ENCODE measurements at regions not wholly inside any gene's neighbourhood (a gene's known extent, or its start where the extent isn't known, plus 50 kb on each side); places are given as distances from the start of the nearest gene placed in this dataset.
"Not testable (repeated sequence)": the region's sequence is repeated elsewhere in the genome, so short reads cannot be mapped to it uniquely, and the experiment has no call there.

GRCh38 chr10:121326905-121327304 is 271.3 kb downstream of the FGFR2 start:
- no peaks in the 10 kb centered on the region for H3K36me3 ChIP-seq (ENCODE audit: insufficient read depth, low read length)
- H3F3A ChIP-seq (ENCODE audit: insufficient read depth, low read length), result no peaks in the 10 kb centered on the region
- no peaks in the 10 kb centered on the region for H4K20me1 ChIP-seq (ENCODE audit: insufficient read depth, low read length)
- no peaks in the 10 kb centered on the region for H3K27me3 ChIP-seq (ENCODE audit: insufficient read depth, low read length)
- no peak overlapping the region for H2AFZ ChIP-seq (ENCODE audit: low read length)
- no peak overlapping the region for H3K9ac ChIP-seq (ENCODE audit: low read length)
- H3K27ac ChIP-seq (ENCODE audit: low read depth, low read length, poor library complexity, severe bottlenecking), result no peak overlapping the region
- no peak overlapping the region for H3K4me2 ChIP-seq (ENCODE audit: low read length)
- no peak overlapping the region for H3K4me3 ChIP-seq (ENCODE audit: low read depth, low read length, poor library complexity, severe bottlenecking)
- no peaks in the 10 kb centered on the region for H3K4me1 ChIP-seq (ENCODE audit: insufficient read depth, low read length, severe bottlenecking)
- TF ChIP-seq EZH2 (IDR thresholded peaks at IDR 0.05; ENCODE audit: borderline replicate concordance, low read length) (no peak), CTCF (IDR thresholded peaks at IDR 0.05; ENCODE audit: low read length) (no peak)
- H3K9me2 ChIP-seq (ENCODE audit: low read depth, low read length), result no peaks in the 10 kb centered on the region
- no peaks in the 10 kb centered on the region for H3K79me2 ChIP-seq (ENCODE audit: insufficient read depth, low read length)
- H3K9me3 ChIP-seq (ENCODE audit: low read length), result no peaks in the 10 kb centered on the region

- H3F3A ChIP-seq (ENCODE audit: insufficient read depth, low read length), result no peaks in the 10 kb centered on the region
- H3K27ac ChIP-seq (ENCODE audit: low read depth, low read length, poor library complexity, severe bottlenecking), result no peak overlapping the region
- TF ChIP-seq EZH2 (IDR thresholded peaks at IDR 0.05; ENCODE audit: borderline replicate concordance, low read length), result no peak
- TF ChIP-seq CTCF (IDR thresholded peaks at IDR 0.05; ENCODE audit: low read length), result no peak
- H3K9ac ChIP-seq (ENCODE audit: low read length), result no peak overlapping the region
- H4K20me1 ChIP-seq (ENCODE audit: insufficient read depth, low read length), result no peaks in the 10 kb centered on the region
- H3K4me1 ChIP-seq (ENCODE audit: insufficient read depth, low read length, severe bottlenecking), result no peaks in the 10 kb centered on the region
- H3K27me3 ChIP-seq (ENCODE audit: insufficient read depth, low read length), result no peaks in the 10 kb centered on the region
- H3K79me2 ChIP-seq (ENCODE audit: insufficient read depth, low read length), result no peaks in the 10 kb centered on the region
- no peak overlapping the region for H3K4me2 ChIP-seq (ENCODE audit: low read length)
- H3K4me3 ChIP-seq (ENCODE audit: low read depth, low read length, poor library complexity, severe bottlenecking), result no peak overlapping the region
- no peaks in the 10 kb centered on the region for H3K9me2 ChIP-seq (ENCODE audit: low read depth, low read length)
- H3K36me3 ChIP-seq (ENCODE audit: insufficient read depth, low read length), result no peaks in the 10 kb centered on the region
- no peak overlapping the region for H2AFZ ChIP-seq (ENCODE audit: low read length)
- no peaks in the 10 kb centered on the region for H3K9me3 ChIP-seq (ENCODE audit: low read length)
These were observed 270.5 kb downstream of the FGFR2 start for GRCh38 chr10:121327727-121328126.

GRCh38 chr10:121329631-121330030 is 268.6 kb downstream of the FGFR2 start:
- not testable (repeated sequence) for H3K79me2 ChIP-seq (ENCODE audit: insufficient read depth, low read length); H3K27ac ChIP-seq (ENCODE audit: low read depth, low read length, poor library complexity, severe bottlenecking); H3K9ac ChIP-seq (ENCODE audit: low read length); H2AFZ ChIP-seq (ENCODE audit: low read length); H3K9me3 ChIP-seq (ENCODE audit: low read length); H3K4me2 ChIP-seq (ENCODE audit: low read length); H3F3A ChIP-seq (ENCODE audit: insufficient read depth, low read length); H3K4me3 ChIP-seq (ENCODE audit: low read depth, low read length, poor library complexity, severe bottlenecking); H4K20me1 ChIP-seq (ENCODE audit: insufficient read depth, low read length); H3K36me3 ChIP-seq (ENCODE audit: insufficient read depth, low read length); H3K9me2 ChIP-seq (ENCODE audit: low read depth, low read length); H3K27me3 ChIP-seq (ENCODE audit: insufficient read depth, low read length); H3K4me1 ChIP-seq (ENCODE audit: insufficient read depth, low read length, severe bottlenecking)

GRCh38 chr10:121330563-121330962 is 267.7 kb downstream of the FGFR2 start:
- Histone ChIP-seq H2AFZ (ENCODE audit: low read length) (no peak overlapping the region), H4K20me1 (ENCODE audit: insufficient read depth, low read length) (no peaks in the 10 kb centered on the region), H3F3A (ENCODE audit: insufficient read depth, low read length) (no peaks in the 10 kb centered on the region), H3K4me1 (ENCODE audit: insufficient read depth, low read length, severe bottlenecking) (no peaks in the 10 kb centered on the region), H3K27me3 (ENCODE audit: insufficient read depth, low read length) (no peaks in the 10 kb centered on the region), H3K79me2 (ENCODE audit: insufficient read depth, low read length) (no peaks in the 10 kb centered on the region), H3K27ac (ENCODE audit: low read depth, low read length, poor library complexity, severe bottlenecking) (no peak overlapping the region), H3K9ac (ENCODE audit: low read length) (no peak overlapping the region), H3K4me3 (ENCODE audit: low read depth, low read length, poor library complexity, severe bottlenecking) (no peak overlapping the region), H3K9me3 (ENCODE audit: low read length) (no peaks in the 10 kb centered on the region), H3K9me2 (ENCODE audit: low read depth, low read length) (no peaks in the 10 kb centered on the region), H3K4me2 (ENCODE audit: low read length) (no peak overlapping the region), H3K36me3 (ENCODE audit: insufficient read depth, low read length) (no peaks in the 10 kb centered on the region)
- TF ChIP-seq EZH2 (IDR thresholded peaks at IDR 0.05; ENCODE audit: borderline replicate concordance, low read length) (no peak), CTCF (IDR thresholded peaks at IDR 0.05; ENCODE audit: low read length) (no peak)
